CD4-positive, alpha-beta T cell treated with Interleukin-15 for 4 hours (primary cell): ENCODE measurements at regions not wholly inside any gene's neighbourhood (a gene's known extent, or its start where the extent isn't known, plus 50 kb on each side); places are given as distances from the start of the nearest gene placed in this dataset.
"Not testable (repeated sequence)": the region's sequence is repeated elsewhere in the genome, so short reads cannot be mapped to it uniquely, and the experiment has no call there.

Source experiments
- DNase-seq: peaks from one replicate; pipeline ENCODE4 v3.0.0-alpha.2; 2020; ENCODE audit warnings: low spot score

DNA sequence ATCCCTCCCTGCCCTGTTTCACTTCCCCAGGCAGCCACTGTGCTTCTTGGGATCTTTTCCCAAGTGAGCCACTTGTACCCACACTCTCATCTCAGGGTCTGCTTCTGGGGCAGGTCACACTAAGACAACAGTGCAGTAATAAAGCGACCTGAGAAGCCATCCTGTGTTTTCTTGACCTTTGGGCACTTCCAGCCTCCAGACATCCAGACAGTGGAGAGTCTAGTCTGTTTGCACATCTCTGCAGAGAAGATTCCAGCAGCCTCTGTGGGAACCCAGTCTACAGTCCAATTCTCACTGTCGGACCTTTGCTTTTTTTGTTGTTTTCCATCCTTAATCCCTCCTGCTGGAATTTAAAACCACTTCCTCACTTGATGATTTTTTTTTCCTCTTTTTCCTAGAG lies 50.3 kb upstream of the ATP6AP2 start:
- no peak for DNase-seq

DNA sequence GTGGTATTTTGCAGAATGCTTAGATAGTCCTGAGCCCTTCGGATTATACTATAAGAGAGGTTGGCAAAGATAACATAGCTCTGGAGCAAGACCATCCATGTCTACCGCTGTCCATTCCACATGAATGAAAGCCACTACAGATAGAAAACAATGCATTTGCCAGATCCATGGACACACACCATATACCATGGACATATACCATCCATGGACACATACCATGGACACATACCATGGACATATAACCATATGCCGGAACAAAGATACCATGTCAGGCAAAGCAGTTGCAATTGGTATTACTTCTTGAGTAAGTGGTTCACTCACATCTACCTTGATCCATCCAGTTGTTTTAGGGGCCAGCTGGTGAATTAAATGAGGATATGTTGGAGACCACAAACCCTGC lies 53.2 kb upstream of the ATP6AP2 start:
- no peak for DNase-seq

DNA sequence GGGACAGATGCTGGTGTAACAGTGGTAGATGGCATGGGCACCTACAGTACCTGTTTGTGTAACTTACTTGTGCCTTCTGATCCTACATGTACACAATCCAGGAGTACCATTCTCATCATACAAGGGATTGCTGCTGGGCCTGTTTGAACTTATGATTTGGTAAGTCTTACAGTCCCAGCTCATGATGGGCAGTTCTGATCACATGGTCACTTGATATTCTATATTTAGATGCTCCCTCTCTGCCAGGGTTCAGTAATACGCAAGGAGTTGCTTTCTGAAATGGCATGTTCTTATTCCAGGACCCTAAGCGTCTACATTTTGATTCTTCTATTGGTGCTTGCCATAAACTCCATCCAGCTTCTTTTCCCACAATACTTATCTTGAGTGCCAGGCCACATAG lies 54.4 kb upstream of the ATP6AP2 start:
- no peak for DNase-seq

- DNase-seq, result not testable (repeated sequence)
Measured at GRCh38 chrX:40525901-40526300, 54.9 kb upstream of the ATP6AP2 start.

GRCh38 chrX:40524423-40524822 lies 56.3 kb upstream of the ATP6AP2 start:
- DNase-seq, result no peak

DNA sequence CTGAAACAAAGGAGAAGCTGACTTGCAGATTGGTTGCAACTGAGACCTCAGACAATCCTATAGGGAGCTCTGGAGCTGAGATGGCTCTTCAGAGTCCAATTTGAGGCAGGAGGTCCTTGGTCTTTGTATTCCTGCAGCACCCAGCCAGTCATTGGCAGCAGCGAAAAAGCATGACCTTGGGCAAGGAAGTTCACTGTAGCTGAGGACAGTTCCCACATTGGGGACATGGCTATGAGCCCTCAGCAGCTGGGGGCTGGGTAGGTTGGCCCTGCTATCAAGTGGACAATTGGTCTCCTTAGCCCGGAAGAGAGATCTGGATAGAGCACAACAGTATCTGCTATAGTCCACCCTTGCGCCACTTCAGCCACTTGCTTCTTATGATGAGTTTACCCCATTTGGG lies 56.9 kb upstream of the ATP6AP2 start:
- DNase-seq, result no peak

- DNase-seq, result no peak
Measured at GRCh38 chrX:40521868-40522450, 58.8 kb upstream of the ATP6AP2 start.

DNA sequence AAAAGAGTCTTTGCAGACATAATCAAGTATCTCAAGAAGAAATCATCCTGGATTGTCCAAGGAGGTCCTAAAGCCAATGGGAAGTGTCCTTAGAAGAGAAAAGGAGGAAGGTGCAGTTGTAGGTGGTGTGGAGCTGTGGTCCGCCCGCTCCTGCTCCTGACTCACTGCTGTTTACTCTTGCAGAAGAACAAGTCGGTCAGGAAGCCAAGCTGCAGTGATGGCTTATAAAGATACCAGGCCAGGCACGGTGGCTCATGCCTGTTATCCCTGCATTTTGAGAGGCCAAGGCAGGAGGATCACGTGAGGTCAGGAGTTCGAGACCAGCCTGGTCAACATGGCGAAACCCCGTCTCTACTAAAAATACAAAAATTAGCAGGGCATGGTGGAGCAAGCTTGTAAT lies 66.4 kb upstream of the ATP6AP2 start:
- DNase-seq, result no peak

DNA sequence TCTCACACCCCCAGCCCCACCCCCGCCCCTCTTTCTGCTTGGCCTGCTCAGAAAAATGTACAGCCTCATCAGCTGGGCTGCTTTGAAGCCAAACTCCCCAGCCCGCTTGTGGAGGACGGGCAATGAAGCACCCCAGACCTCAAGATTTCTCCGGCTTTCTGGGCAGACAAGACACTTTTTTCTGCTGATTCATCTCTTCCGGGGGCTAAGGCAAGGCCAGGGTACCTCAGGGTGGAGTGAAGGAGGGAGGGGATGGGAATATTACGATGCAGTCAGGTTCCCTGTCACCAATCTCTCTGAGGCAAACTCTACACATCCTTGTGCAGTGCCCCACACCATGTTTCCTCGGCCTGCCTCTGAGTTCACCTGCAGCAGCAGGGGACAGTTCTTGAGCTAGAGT lies 66.9 kb upstream of the ATP6AP2 start:
- DNase-seq, result no peak

DNA sequence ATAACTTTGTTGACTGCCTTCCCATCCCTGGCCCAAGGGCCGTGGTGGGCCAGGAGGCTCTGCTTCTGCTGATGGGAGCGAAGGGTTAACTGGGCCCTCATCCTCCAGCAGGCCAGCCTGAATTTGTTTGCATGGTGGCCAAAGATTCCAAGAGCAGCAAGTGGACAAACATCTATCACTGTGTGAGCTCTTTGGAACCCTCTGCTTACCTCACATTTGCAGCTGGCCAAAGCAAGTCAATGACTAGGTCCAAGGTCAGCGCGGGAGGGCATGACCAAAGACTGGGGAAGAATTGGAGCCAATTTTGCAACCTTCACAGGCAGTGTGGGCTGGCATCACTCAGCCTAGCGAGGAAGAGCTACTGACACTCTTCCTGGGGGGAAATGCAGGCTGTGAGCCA lies 67.8 kb upstream of the ATP6AP2 start:
- no peak for DNase-seq

DNA sequence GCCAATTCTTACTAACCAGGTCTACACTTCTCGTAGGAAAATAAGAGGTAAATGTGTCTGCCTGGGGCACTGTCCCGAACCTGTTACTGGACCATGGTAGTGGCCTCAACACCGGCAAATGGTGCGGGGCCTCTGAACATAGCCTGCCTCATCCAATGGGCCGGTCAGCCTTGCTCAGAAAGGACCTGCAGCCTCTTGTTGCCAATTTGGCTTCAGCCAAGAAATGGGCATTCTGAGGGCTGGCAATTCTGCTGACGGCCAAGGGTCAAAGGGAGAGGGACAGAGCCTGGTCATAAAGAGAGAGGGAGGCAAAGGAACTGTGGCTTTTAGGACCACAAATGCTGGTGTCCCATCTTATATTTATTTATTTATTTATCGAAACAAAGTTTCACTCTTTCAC lies 69.5 kb upstream of the ATP6AP2 start:
- no peak for DNase-seq

- no peak for DNase-seq
Measured at GRCh38 chrX:40508560-40508959, 72.2 kb upstream of the ATP6AP2 start.

- no peak for DNase-seq
Measured at GRCh38 chrX:40506201-40506985, 74.4 kb upstream of the ATP6AP2 start.

DNA sequence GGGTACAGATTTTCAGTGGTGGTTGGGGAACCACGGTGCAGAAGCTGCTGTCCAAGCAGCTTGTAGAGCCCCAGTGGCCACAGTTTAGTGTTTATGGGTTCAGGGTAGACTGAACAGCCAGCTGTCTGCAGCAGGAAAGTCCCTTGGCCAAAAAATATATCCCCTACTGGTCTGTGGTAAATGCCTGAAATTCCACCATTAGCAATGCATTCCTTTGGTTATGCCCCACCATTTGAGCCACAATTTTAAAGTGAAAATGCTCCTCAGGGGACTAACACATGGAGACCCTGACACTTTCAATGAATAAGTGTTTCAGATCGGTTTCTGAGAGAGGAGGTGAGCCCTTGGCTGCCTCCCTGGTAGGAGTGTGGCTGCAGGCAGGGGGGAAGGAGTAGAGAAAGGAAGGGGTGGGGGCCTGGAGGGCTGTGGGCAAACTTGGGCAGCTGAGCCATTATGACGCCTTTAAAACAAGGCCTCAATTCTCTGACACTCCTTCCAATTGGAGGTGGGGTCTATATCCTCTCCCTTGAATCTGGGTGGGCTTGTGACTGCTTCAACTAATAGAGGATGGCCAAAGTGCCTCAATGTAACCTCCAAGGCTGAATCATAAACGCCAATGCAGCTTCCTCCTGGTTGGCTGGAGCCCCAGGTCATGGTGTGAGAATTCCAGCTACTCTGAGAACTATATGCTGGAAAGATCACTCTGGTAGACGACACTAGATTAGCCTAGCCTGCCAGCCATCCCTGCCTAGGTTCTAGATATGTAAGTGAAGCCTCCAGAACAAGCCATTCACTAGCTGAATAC lies 75.8 kb upstream of the ATP6AP2 start:
- no peak for DNase-seq

GRCh38 chrX:40503094-40503493 lies 77.7 kb upstream of the ATP6AP2 start:
- DNase-seq, result no peak

DNA sequence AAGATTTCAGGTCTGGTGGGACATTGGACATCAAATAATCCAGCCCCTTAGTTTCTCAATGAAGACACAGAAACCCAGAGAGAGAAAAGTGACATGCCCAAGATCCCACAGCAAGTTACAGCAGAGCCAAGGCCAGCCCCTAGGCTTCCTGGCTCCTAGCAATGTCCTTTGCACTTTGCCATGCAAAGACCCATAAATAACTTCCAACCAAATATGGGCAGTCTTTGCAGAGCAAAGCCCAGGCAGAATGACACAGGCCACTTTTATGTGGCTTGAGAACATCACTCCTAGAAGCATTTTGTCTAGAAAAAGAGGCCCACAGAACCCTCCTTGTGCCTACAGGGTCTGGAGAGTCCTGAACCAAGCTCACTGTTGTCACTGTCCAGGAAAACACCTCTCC lies 78.1 kb upstream of the ATP6AP2 start:
- no peak for DNase-seq

- no peak for DNase-seq
Measured at GRCh38 chrX:40501164-40501855, 79.5 kb upstream of the ATP6AP2 start.

- no peak for DNase-seq
Measured at GRCh38 chrX:40496728-40497127, 84.0 kb upstream of the ATP6AP2 start.

GRCh38 chrX:40495659-40496058 lies 85.1 kb upstream of the ATP6AP2 start:
- DNase-seq, result no peak

DNA sequence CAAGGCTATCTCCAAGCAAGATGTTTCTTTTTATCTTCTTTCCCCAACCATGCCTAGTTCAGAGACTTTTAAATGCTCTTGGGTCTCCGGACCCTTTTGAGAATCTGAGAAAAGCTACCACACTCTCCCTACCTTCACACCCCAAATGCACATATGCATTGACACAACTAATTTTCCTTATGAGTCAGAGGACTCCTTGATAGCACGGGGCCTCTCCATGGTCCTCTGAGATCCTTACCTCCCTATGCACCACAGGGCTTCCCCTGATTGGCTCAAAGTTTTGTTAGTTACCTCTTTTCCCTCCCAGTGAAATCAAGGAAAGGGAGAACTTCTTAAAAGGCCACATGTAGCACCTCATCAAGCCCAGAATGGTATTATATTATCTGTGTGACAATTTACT lies 86.8 kb upstream of the ATP6AP2 start:
- no peak for DNase-seq

DNA sequence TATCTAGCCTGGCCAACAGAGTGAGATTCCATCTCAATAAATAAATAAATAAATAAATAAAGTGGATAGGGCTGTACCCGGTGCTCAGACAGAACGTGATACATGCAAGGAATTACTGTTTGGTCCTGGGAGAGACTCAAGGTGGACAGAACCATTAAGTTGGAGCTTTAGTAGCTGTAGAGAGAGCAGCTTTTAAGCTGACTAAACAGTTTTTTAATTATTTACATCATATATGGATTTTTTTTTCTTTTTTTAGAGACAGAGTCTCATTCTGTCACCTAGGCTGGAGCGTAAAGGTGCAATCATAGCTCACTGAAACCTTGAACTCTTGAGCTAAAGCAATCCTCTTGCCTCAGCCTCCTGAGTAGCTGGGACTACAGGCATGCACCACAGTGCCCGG lies 92.5 kb upstream of the ATP6AP2 start:
- DNase-seq, result no peak

DNA sequence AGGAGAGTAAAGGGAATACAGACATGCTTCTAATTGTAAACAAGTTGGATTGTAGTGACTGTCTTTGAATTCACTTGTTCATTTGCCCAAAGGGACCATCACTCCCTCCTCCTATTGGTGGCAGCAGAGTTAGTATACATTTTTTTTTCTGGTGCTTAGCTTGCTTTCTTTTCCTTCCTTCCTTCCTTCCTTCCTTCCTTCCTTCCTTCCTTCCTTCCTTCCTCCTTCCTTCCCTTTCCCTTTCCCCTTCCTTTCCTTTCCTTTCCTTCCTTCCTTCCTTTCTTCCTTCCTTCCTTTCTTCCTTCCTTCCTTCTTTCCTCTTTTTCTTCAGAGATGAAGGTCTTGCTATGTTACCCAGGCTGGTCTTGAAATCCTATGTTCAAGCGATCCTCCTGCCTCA lies 94.8 kb upstream of the ATP6AP2 start:
- DNase-seq, result no peak
